Right lobe of liver (tissue), 6 donors: ENCODE measurements at regions not wholly inside any gene's neighbourhood (a gene's known extent, or its start where the extent isn't known, plus 50 kb on each side); places are given as distances from the start of the nearest gene placed in this dataset.

Experiments
- ATAC-seq, 4 donors: fragments of 200-7000 bp; cut with Tn5 transposase; one replicate each; pipeline ENCODE4 v1.9.1; 2020; ENCODE audit warnings: mild to moderate bottlenecking in 4 of 4, moderate library complexity in 4 of 4
- DNase-seq, 3 donors: peaks; one replicate each; pipeline ENCODE4 v3.0.0-alpha.2; 2020
- H3K27ac ChIP-seq, 3 donors: fragments of 200-600 bp; one replicate each; pipeline ENCODE4 v1.8.0; 2022
- H3K27me3 ChIP-seq, 2 donors: fragments of 200-600 bp; one replicate each; pipeline ENCODE4 v1.8.0; 2022
- H3K36me3 ChIP-seq, 4 donors: fragments of 200-600 bp; sonication (generic) in 1 of 4; one replicate each; pipeline versions ENCODE4 v1.5.1 to v1.8.0; 2017 to 2022; ENCODE audit warnings: control low read depth in 1 of 4
- H3K4me1 ChIP-seq, 4 donors: fragments of 200-600 bp; sonication (generic) in 1 of 4; one replicate each; pipeline versions ENCODE4 v1.5.1 to v1.8.0; 2017 to 2022; ENCODE audit warnings: control low read depth in 1 of 4
- H3K4me3 ChIP-seq, 3 donors: fragments of 200-600 bp; one replicate each; pipeline ENCODE4 v1.8.0; 2022
- H3K9me3 ChIP-seq, 4 donors: fragments of 200-600 bp; sonication (generic) in 1 of 4; one replicate each; pipeline versions ENCODE4 v1.5.1 to v1.8.0; 2017 to 2022; ENCODE audit warnings: control low read depth in 1 of 4
- CTCF ChIP-seq, 4 donors: fragments of 200-600 bp in 3 of 4; fragments of 450-650 bp in 1 of 4; IDR thresholded peaks; one replicate each; pipeline versions ENCODE4 v1.5.1 to v1.8.0; 2016 to 2022; ENCODE audit warnings: antibody characterized with exemption in 4 of 4, mild to moderate bottlenecking in 2 of 4
- POLR2A ChIP-seq: fragments of 450-650 bp; IDR thresholded peaks from one replicate; pipeline ENCODE4 v1.6.1; 2017; ENCODE audit warnings: antibody characterized with exemption, mild to moderate bottlenecking
- WGBS: methylation state at CpG from one replicate; pipeline ENCODE4 v1.1.6; 2018; ENCODE audit warnings: low coverage, low lambda C conversion rate; ENCODE audit not compliant: insufficient coverage; ENCODE audit errors: missing lambda C conversion rate; 5-methylcytosine and 5-hydroxymethylcytosine counted together
- intact Hi-C, 2 donors: fragments of 100-400 bp; cut with DNase I; formaldehyde crosslinking; loops; one replicate each; pipeline versions ENCODE4 v1.11.2 to v1.14.1; 2022
- donor health status: DM: no; HTN: yes; CAD: no.
- donor health status: DM: no; HTN: no; CAD: no.
- donor health status: DM: no; HTN: no; CAD: no.
- donor health status: DM: no; HTN: yes; CAD: no.
- donor health status: DM: no; HTN: yes; CAD: no.

- Histone ChIP-seq H3K4me3 (no peak overlapping the region), H3K4me1 (no peaks in the 10 kb centered on the region), H3K36me3 (no peaks in the 10 kb centered on the region), H3K9me3 (no peaks in the 10 kb centered on the region), H3K27ac (no peak overlapping the region), H3K27me3 (no peaks in the 10 kb centered on the region)
- no peak for TF ChIP-seq POLR2A
- TF ChIP-seq CTCF (IDR thresholded peaks at IDR 0.05) = no peak
- intact Hi-C loops = no loop called here
- ATAC-seq (no peak), DNase-seq (no peak)
- 33% methylated on average over 1 of the region's 1 CpG for WGBS
Measured at GRCh38 chr4:164440199-164440598, 313.7 kb upstream of the SMIM31 start.

- intact Hi-C loops = no loop called here
- DNase-seq (no peak), ATAC-seq (no peak)
- H3K27ac ChIP-seq = no peak overlapping the region
- no peaks in the 10 kb centered on the region for H3K36me3 ChIP-seq
- H3K27me3 ChIP-seq = no peaks in the 10 kb centered on the region
- TF ChIP-seq CTCF (IDR thresholded peaks at IDR 0.05) (no peak), POLR2A (no peak)
- no peaks in the 10 kb centered on the region for H3K4me1 ChIP-seq
- no peaks in the 10 kb centered on the region for H3K9me3 ChIP-seq
- no peak overlapping the region for H3K4me3 ChIP-seq
- 73% methylated on average over 1 of the region's 1 CpG for WGBS
Measured at GRCh38 chr4:164441109-164441508, 312.8 kb upstream of the SMIM31 start.

GRCh38 chr4:164442180-164442579 is 311.8 kb upstream of the SMIM31 start:
- ATAC-seq (no peak), DNase-seq (no peak)
- 23% methylated on average over 3 of the region's 3 CpGs for whole genome bisulfite sequencing
- no peaks in the 10 kb centered on the region for H3K4me1 ChIP-seq
- H3K27ac ChIP-seq = no peak overlapping the region
- no peaks in the 10 kb centered on the region for H3K36me3 ChIP-seq
- H3K27me3 ChIP-seq = no peaks in the 10 kb centered on the region
- intact Hi-C loops = no loop called here
- H3K4me3 ChIP-seq = no peak overlapping the region
- no peaks in the 10 kb centered on the region for H3K9me3 ChIP-seq
- TF ChIP-seq CTCF (IDR thresholded peaks at IDR 0.05) = no peak
- no peak for TF ChIP-seq POLR2A

- ATAC-seq = no peak
- intact Hi-C loops = no loop called here
- H3K27ac ChIP-seq = no peak overlapping the region
- no peaks in the 10 kb centered on the region for H3K4me1 ChIP-seq
- H3K4me3 ChIP-seq = no peak overlapping the region
- no peaks in the 10 kb centered on the region for H3K9me3 ChIP-seq
- H3K27me3 ChIP-seq = no peaks in the 10 kb centered on the region
- no peak for DNase-seq
- H3K36me3 ChIP-seq = no peaks in the 10 kb centered on the region
- TF ChIP-seq POLR2A = no peak
- no peak for TF ChIP-seq CTCF (IDR thresholded peaks at IDR 0.05)
Measured at GRCh38 chr4:164446516-164446915, 307.4 kb upstream of the SMIM31 start.

GRCh38 chr4:164461901-164462300 is 292.0 kb upstream of the SMIM31 start:
- intact Hi-C loops = no loop called here
- no peaks in the 10 kb centered on the region for H3K36me3 ChIP-seq
- 14% methylated on average over 2 of the region's 2 CpGs for WGBS
- H3K4me3 ChIP-seq = no peak overlapping the region
- ATAC-seq = peak; percentile 49 to 93 (median 73)
- no peak overlapping the region for H3K27ac ChIP-seq
- H3K4me1 ChIP-seq = no peaks in the 10 kb centered on the region
- no peaks in the 10 kb centered on the region for H3K27me3 ChIP-seq
- no peak for DNase-seq
- TF ChIP-seq POLR2A (no peak), CTCF (IDR thresholded peaks at IDR 0.05) (no peak)
- H3K9me3 ChIP-seq = no peaks in the 10 kb centered on the region
